Fibroblast of skin of scalp (primary cell): ENCODE measurements at regions not wholly inside any gene's neighbourhood (a gene's known extent, or its start where the extent isn't known, plus 50 kb on each side); places are given as distances from the start of the nearest gene placed in this dataset.

Experiments used
- DNase-seq: peaks from one replicate; pipeline ENCODE4 v3.0.0-alpha.2; 2013

DNA sequence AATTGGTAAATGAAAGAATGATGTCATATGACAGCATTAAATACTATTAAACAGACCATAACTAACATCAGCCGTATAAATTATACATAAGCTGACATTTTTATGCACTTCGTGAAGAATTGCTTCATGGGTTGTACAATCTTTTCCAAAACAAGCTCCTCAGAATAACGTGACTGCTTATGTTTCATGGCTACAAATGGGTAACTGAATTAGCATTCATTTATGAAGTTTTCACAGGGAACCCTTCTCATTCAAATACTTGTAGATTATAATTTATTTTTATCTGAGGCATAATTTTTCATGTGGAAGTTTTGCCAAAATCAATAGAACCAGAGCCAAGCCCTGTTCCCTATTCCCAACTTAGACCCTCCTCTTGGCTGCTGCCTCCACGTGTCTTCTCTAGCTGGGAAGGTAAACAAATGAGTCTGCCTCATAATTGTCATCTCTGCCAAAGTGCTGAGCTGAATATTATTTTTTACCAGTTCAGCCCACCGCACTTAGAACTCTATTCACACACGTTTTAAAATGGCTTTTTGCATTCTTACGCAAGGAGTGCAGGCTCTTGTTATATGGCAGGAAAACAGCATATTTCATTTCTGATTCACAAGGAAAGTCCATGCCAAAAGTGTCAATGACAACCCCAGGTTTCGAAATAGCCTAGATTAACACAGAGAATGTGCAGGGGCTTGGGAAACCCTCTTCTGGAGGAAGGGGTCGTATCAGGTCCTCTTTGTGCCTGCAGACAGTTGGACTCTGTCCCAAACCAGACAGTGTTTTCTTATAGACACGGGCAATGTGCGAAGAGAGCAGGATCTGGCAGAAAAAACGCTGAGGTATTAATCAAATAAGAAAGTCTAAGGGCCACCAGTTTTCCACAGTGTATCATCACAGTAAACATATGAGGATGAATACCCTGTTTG, 370.7 kb upstream of the MGMT start:
- DNase-seq: peak; percentile 89

DNA sequence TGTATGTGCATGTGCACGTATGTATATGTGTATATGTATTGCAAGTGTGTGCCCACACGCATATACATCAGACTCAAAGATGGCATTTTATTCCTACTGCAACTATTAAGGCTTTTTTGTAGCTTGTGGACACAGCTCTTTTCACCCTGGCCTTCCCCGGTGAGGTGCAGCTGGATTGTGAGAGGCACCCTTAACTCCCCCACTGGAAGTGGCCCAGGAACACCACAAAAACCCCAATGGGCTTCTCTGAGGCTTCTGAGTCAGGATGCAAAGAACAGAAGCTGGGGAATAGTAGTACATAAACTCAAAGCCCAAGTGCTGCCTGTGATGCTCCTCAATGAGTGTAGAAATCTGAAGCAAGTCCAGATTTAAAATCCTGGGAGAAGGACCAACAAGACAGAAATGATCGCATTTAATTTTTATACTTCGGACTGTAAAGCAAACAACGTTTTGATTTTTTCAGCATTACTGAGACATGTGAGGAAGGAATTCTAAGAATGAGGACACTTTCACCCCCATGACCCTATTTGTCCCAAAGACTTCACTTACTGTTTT, 369.2 kb upstream of the MGMT start:
- DNase-seq: no peak

DNA sequence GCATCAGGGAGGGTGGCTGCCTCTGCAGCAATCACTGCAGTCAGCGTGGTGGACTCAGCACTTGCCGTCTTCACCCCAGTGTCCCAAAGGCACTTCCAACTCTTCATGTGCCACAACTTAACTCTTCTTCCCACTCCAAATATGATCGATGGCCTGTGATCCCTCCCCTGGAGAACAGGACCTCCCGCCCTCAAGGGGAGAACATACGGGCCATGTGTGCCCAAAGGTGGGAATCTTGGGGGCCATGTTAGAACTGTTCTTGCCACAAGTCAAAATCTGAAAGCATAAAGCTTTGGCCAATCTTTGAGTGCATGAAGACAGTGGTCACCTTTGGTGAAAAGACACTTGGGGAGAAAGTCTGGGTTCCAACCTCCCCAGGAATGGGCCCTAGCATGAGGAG, 368.5 kb upstream of the MGMT start:
- no peak for DNase-seq

DNA sequence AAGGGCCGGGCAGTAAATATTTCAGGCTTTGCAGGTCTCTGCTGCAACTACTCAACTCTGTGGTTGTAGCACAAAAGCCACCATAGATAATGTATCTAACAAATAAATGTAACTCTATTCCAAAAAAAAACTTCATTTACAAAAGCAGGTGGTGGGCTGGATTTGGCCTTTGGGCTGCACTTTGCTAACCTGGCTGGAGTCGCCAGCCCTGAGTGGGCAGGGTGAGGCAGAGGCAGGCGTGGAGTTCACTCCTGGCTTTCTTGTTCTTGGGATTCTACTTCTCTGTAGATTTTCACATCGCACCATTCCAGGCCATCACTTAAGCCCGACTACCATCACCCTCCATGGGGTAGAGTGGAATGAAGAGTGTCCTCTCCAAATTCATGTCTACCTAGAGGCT, 367.6 kb upstream of the MGMT start:
- DNase-seq: no peak

DNA sequence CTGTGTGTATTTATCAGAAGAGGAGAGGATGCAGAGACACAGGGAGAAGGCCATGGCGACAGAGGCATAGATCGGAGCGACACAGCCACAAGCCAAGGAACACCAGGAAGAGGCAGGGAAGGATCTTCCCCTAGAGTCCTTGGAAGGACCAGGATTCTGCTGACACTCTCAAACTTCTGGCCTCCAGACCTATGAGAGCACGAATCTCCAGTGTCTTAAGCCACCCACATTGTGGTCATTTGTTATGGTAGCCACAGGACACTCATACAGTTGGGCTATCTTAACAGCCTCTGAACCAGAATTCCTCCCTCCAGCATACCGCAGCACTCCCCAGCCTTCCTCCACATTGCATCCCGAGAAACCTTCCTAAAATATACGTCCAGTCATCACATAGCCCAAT, 367.0 kb upstream of the MGMT start:
- DNase-seq: no peak

DNA sequence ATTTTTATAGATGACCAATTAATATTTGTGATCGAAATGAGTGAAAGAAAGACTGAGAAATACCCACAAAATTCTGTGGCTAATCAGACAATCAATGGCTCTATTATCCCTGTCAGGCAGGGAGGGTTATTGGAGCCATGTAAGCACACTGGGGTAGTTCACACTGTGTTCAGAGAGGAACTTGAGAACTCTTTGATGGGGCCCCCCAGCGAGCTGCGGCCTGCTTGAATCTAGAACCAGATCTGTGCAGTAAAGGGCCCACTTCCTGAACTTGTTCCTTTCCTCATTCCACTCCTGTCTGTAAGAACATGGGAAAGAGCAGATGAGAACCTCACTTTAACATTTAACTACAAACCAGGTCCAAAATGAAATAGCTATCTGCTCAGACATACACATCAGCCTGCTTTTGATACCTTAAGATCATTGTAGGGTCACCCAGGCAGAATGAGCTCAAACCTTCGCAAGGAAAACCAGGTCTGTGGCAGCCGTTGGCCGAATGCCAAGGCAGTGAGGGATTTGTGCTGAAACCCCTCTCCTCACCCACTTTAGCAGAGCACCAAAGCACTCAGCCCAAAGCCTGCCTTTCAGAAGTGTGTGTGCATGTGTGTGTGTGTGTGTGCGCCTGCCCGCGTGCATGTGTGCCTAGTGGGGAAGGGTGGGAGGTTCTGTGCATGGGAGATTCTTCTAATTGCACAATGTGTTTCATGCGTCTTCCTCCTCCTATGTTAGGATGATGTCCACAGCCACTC, 365.6 kb upstream of the MGMT start:
- no peak for DNase-seq

DNA sequence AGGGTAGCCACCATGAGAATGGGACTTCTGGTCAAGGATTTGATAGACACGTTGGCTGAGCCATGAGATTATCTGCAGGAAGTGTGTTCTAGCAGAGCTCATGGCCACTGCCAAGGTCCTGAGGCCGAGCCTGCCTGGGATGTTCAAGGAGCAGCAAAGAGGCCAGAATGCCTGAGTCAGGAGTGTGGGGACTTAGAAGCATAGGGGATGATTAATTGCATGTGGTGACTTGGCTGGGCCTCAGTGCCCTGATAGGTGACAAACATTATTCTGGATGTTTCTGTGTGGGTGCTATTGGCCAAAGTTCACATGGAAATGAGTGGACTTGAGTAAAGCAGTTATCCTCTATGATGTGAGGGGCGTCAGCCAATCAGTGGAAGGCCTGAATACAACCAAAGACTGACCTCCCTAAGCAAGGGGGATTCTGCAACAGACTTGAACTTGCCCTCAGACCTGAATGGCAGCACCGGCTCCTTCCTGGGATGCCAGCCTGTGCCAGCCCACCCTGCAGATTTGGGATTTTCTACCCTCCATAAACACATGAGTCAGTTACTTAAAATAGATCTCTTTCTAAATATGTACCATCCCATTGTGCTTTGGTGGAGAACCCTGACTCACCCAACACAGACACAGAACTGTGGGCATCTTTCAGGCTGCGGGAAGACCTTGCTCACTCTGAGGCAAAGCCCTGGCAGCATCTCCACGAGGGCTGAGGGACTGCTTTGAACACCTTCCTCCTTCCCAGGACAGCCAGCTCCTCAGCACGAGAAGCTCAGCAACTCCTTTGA, 363.9 kb upstream of the MGMT start:
- peak; percentile 32 for DNase-seq

DNA sequence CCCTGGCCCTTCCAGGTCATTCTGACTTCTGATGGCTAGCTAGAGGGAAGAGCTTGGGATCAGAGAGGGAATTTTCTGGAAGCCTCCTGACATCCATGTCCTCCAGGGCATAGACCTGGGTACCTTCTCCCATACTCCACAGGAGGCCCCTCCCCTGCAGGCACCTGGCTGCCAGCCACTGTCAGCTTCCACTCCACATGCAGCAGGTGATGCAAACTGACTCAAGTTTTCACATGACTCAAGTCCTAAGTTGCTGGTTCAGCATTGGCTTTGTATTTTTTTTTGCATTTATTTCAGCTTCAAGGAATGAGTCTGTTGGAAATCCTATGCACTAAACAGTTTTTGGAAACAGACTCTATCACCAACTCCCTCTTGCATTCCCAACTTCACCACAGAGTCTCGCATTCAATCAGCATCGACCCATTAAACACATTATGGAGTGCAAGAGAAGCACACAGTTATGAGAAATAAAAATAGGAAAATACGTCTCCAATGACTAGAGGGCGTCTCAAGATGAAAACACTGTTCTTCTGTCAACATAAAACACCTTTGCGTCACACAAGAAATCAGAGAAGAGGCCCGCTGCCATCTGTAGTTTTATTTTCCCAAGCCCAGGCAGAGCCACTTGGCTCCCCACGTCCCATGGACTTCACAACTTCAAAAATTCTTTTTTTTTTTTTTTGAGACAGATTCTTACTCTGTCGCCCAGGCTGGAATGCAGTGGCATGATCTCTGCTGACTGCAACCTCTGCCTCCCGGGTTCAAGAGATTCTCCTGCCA, 362.6 kb upstream of the MGMT start:
- no peak for DNase-seq

DNA sequence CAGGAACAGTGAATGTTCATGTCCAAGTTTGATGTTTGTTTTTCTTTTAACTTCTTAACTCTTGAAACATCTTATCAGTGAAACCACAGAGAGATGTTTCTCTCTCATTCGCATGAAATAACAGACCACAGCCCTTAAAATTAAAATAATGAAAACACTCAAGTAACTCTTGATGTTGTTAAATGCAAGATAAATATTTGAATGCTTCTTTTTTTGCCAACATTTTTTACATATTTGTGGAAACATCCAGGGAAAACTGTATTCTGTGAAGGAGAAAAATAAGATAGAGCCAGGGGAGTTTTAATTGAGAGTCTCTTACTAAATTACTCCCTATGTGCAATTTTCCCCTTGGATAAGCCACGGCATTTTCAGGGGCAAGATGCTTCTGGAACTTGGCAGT, 361.8 kb upstream of the MGMT start:
- peak; percentile 83 for DNase-seq

DNA sequence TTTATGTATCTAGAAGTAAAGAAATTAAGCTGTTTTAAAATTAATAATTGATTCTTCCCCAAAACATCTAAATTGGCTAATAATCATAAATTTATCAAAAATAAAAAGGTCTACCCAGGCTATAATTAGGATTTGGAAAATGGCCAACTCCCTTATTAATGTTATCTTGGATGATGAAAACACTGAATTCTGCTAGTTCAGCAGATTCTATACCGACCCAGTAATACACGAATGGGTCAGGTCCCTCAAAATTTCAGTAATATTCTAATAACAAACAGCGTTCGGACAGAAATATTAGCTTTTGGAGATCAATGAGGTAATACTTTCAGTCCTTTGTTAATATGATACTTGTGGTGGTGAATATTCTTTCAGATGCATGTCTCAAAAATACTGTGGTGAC, 360.7 kb upstream of the MGMT start:
- no peak for DNase-seq

DNA sequence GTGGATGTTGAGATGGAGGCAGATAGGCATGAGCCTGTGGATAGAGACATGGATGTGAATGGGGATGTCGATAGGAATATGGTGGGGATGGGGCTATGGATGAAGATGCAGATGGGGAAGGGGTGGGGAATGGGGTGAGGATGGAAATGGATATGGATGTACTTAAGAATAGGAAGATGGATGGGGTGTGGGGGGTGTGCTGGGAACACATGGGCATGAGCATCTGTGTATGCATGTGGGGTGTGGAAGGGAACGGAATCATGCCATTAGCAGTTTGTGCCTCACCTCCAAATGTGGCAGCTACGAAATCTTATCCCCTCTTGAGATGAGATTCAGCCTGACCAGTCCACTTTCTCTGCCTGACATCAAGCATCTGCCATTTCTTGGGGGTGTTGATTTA, 359.5 kb upstream of the MGMT start:
- DNase-seq: no peak

DNA sequence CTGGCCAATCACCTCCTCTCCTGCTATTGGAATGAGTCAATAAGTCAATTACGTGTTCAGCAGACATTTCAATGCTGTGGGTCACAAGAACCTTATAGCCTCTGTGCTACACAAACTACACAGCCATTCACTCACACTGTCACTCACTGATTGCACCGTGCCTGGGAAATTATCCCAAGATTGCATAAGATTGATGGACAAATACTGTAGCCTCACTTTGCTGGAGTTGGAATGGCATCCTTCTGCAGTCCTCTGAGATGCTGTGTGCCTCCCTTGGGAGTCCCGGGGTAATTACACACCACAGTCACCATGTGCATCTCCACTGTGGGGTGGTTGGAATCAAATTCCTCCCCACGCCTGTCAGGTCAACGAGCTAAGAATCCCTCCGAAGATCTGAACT, 358.7 kb upstream of the MGMT start:
- DNase-seq: peak; percentile 31

DNA sequence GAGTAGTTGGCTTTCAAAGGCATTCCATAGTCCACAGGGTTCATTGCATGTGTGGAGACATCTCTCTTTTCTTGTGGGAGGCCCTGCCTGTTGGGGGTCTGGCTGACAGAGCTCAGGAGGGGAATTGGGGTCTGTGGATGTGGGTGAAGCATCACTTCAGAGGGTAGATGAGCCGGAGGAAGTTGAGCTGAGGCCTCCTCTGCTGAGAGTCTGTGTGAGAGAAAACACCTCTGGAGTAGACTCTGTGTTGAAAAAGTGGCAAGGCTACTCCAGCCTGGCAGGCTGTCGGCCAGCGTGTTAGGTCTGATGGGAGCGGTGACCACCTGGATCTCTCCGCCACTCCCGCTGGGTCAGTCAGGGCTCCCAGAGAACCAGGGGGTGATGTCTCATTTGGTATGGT, 358.0 kb upstream of the MGMT start:
- DNase-seq: no peak

DNA sequence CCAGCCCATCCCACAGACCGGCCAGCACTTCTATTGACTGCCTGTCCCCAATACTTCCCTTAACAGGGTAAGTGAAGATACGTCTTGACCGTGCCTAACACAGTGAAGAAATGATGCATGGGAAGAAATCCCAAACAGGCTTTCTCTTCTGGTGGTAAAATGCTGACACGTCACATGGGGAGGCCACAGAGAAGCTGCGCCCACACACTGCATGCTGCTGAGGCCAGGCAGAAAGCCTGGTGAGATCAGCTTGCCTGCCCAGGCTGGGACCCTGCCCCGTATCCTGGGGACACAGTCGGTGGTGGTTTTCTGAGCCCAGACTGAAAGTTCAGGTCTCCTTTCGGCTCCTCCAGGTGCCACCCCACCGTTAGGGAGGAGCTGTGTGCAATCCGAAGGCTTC, 356.3 kb upstream of the MGMT start:
- no peak for DNase-seq

DNA sequence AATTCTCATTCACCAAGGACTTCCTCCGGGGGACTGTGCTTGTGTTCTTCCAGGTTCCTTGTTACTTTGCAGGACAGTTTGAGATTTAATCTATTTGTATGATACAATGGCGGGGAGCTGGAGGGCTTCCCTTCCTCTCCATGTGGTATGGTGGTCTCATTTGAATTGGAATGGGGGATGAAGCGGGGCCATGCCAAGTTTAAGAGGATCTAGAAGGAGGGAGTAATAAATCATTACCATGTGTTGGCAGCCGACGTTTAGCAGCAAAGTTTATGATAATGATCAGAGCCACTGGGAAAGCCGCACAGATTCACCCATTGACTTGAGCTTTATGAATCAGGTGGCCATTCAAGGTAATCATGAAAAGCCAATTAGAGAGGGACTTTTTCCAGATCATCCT, 355.1 kb upstream of the MGMT start:
- DNase-seq: no peak

DNA sequence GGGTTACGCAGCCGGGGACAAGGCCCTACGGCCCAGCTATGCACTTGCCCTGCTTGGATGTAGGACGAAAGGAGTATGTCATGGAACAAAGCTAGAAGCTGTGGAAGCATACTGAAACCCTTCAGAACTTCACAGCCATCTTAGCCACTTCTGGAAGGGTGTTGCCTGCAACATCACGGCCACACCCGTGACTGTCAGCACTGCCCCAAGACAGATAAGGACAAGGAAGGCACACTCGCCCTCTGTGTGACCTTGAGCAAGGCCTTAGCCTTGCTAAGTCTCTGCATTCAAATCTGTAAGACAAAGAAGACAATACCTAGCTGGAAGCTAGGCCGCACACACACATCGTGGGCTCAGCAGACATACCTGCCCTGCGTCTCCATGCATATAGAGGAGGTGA, 352.5 kb upstream of the MGMT start:
- DNase-seq: no peak

DNA sequence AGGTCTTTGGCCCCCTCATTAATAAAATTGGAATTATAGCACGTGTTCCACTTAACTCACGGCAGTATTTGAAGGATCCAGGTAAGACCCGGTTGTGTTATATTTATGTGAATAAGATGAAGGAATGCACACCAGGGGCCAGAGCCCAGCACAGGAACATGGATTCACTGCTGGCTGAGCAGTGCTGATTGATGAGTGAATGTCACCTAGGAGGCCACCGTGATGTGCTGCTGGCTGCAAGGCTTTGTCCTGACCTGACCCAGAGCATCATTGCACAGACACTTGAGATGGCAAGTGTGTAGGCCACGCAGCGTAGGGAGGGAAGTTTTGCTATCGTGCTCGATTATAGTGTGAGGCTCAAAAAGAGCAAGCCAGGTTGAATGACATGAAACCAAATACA, 350.7 kb upstream of the MGMT start:
- no peak for DNase-seq

DNA sequence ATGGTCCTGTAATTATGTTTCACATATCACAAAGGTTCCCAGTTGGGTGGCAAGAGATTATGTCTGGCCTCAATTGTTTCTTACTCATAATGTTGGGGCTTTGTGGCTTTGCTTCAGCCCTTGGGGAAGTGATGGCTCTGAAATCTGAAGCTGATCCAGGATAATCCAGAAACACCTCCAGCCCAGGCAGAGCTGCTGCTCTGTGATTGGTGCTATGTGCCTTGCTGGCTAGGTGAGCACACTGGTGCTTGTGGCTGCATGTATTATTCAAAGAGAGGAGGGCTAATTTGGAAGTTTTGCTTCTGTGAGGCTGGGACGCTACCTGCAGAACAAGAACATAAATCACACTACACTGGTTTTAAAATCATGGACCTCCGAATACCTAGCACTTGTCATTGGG, 346.6 kb upstream of the MGMT start:
- DNase-seq: no peak

DNA sequence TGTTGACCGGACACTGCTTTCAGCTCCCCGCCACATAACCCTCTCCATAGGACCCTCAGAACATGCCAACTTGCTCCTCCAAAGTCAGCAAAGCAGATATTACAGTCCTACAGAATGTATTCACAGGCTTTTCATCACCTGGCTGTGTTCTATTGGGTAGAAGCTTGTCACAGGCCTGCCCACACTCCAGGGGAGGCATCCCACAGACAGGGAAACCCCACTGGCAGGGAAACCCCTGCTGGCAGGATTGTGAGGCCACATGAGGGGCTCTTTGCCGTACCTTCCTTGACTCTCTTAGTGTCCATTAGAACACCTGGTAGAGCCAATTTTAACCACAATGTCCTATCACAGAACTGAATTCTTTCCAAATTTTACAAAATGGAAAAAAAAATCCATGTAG, 344.2 kb upstream of the MGMT start:
- DNase-seq: no peak

DNA sequence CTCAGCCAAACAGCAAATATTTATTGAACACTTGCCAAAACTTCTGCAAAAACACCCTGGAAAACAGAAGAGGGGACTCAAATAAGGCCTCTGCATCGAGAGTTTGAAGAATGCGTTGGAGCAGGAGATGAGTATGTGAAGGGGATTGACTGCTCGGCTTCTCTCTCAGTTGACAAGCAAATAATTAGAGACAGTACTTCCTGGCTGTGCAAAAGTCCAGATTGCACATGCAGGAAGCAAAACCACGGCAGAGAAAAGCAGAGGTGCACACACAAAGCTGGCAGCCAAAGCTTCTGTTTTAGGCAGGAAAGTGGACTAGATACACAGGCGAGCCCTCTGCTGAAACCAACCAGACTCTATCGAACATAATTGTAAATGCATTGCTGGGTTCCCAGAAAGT, 343.6 kb upstream of the MGMT start:
- no peak for DNase-seq

DNA sequence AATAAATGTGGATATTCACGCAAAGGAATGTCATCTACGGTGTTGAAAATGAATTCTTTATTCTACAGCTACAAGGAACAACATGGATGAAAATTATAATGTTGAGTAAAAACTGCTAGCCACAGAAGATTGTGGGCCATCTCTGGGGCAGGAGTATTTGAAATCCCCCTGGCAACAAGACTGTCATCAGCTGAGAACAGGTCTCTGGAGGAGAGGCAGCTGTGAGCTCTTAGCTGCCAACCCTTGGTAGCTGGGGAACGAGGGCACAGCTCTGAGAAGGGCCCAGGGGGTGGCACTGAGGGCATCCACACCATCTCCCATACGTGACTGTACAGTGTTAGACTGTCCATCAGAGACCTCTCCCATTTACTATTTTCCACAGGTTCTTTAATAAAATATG, 340.1 kb upstream of the MGMT start:
- DNase-seq: no peak

DNA sequence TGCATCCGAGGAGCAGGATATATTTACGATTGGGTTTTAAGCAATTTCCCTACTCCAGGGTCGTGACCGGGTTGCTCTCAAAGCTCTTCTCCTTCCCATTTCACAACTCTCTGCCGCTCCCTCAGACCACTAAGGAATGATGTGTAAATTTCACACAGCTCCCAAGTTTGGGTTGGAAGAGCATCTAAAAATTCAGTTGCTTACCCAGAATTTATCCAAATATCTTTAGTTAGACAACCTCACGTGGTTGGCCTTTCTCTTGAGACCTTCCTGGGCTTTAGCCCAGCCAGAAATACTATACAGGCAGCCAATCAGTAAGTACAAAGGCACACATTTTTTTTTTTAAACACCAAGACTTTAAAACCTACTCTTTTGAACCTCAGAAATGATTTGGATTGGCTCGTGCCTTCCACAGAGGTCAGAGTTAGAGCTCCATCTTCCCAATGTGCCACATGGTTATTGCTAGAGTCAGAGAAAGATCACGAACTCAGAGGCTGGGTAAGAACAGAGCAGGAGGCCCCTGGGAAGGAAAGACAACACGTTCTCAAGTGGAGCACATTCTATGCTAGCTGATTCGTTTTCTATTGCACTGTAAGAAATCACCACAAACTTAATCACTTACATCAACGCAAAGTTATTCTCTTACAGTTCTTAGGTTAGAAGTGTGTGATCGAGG, 335.4 kb upstream of the MGMT start:
- DNase-seq: no peak
